Fibroblast of skin of abdomen (primary cell): ENCODE measurements at regions not wholly inside any gene's neighbourhood (a gene's known extent, or its start where the extent isn't known, plus 50 kb on each side); places are given as distances from the start of the nearest gene placed in this dataset.

Experiments
- DNase-seq: peaks from one replicate; pipeline ENCODE4 v3.0.0-alpha.2; 2013

- DNase-seq = no peak
Observed at GRCh38 chr1:105934806-105935205, 1121.7 kb upstream of the PRMT6 start.

- DNase-seq = no peak
Observed at GRCh38 chr1:105964879-105965278, 1091.6 kb upstream of the PRMT6 start.

GRCh38 chr1:105997516-105997915 is 1059.0 kb upstream of the PRMT6 start:
- no peak for DNase-seq

GRCh38 chr1:106022312-106022902 is 1034.1 kb upstream of the PRMT6 start:
- DNase-seq = peak; percentile 16

- no peak for DNase-seq
Observed at GRCh38 chr1:106027871-106028270, 1028.6 kb upstream of the PRMT6 start.

GRCh38 chr1:106037526-106037925 is 1018.9 kb upstream of the PRMT6 start:
- no peak for DNase-seq

GRCh38 chr1:106038260-106038659 is 1018.2 kb upstream of the PRMT6 start:
- no peak for DNase-seq

GRCh38 chr1:106043971-106044370 is 1012.5 kb upstream of the PRMT6 start:
- DNase-seq = no peak

- DNase-seq = no peak
Observed at GRCh38 chr1:106047210-106047609, 1009.3 kb upstream of the PRMT6 start.

GRCh38 chr1:106049595-106049994 is 1006.9 kb upstream of the PRMT6 start:
- DNase-seq = no peak

GRCh38 chr1:106055855-106056254 is 1000.6 kb upstream of the PRMT6 start:
- no peak for DNase-seq

GRCh38 chr1:106061586-106062495 is 994.6 kb upstream of the PRMT6 start:
- no peak for DNase-seq

- no peak for DNase-seq
Observed at GRCh38 chr1:106063510-106063909, 993.0 kb upstream of the PRMT6 start.

GRCh38 chr1:106072909-106073600 is 983.4 kb upstream of the PRMT6 start:
- no peak for DNase-seq

- DNase-seq = peak; percentile 1
Observed at GRCh38 chr1:106080608-106081325, 975.7 kb upstream of the PRMT6 start.

- no peak for DNase-seq
Observed at GRCh38 chr1:106111044-106111443, 945.4 kb upstream of the PRMT6 start.

GRCh38 chr1:106113851-106114250 is 942.6 kb upstream of the PRMT6 start:
- DNase-seq = no peak

GRCh38 chr1:106120789-106121188 is 935.7 kb upstream of the PRMT6 start:
- DNase-seq = no peak

GRCh38 chr1:106121728-106122127 is 934.7 kb upstream of the PRMT6 start:
- no peak for DNase-seq

- DNase-seq = no peak
Observed at GRCh38 chr1:106134561-106134960, 921.9 kb upstream of the PRMT6 start.

- no peak for DNase-seq
Observed at GRCh38 chr1:106173101-106173500, 883.4 kb upstream of the PRMT6 start.

GRCh38 chr1:106178791-106179190 is 877.7 kb upstream of the PRMT6 start:
- DNase-seq = no peak

- no peak for DNase-seq
Observed at GRCh38 chr1:106181866-106182265, 874.6 kb upstream of the PRMT6 start.
